Mucosa of stomach (tissue), 1 donor: ENCODE measurements at regions not wholly inside any gene's neighbourhood (a gene's known extent, or its start where the extent isn't known, plus 50 kb on each side); places are given as distances from the start of the nearest gene placed in this dataset.
"Not testable (repeated sequence)": the region's sequence is repeated elsewhere in the genome, so short reads cannot be mapped to it uniquely, and the experiment has no call there.

ENCODE experiments used
- H3K27me3 ChIP-seq: one replicate; pipeline ENCODE4 v1.7.0; 2013; ENCODE audit warnings: mild to moderate bottlenecking, low read length; ENCODE audit not compliant: control insufficient read depth, insufficient read depth
- H3K36me3 ChIP-seq: one replicate; pipeline ENCODE4 v1.7.0; 2013; ENCODE audit warnings: low read length; ENCODE audit not compliant: control insufficient read depth, insufficient read depth
- H3K4me1 ChIP-seq: one replicate; pipeline ENCODE4 v1.7.0; 2013; ENCODE audit warnings: mild to moderate bottlenecking, low read length; ENCODE audit not compliant: control insufficient read depth, insufficient read depth
- H3K4me3 ChIP-seq: one replicate; pipeline ENCODE4 v1.7.0; 2013; ENCODE audit warnings: low read length
- H3K9ac ChIP-seq: one replicate; pipeline ENCODE4 v1.7.0; 2013; ENCODE audit warnings: mild to moderate bottlenecking, low read length, moderate library complexity
- H3K9me3 ChIP-seq: one replicate; pipeline ENCODE4 v1.7.0; 2013; ENCODE audit warnings: mild to moderate bottlenecking, low read length, moderate library complexity; ENCODE audit not compliant: control insufficient read depth
- donor health status: Pancreatic carcinoma.

DNA sequence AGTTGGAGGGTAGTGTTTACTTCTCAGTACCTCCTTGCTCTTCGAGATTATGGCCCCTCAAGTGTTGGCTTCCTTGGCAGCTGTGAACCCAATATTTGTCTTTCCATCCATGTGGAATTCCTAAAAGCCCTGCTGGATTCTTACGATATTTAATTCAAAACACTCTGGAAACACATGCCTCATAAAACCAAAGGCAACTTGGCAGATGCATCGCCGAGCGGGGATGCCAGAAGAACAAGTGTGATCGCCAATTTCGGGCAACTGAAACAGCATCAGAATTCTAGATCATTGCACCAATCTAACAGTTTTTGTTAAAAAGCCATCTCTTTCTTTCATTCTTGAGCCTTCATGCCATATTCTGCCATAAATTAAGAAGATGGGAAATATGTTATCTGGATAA lies 934.4 kb downstream of the AACS start:
- H3K36me3 ChIP-seq, result no peaks in the 10 kb centered on the region
- H3K9ac ChIP-seq, result no peak overlapping the region
- no peaks in the 10 kb centered on the region for H3K9me3 ChIP-seq
- H3K4me1 ChIP-seq, result no peaks in the 10 kb centered on the region
- no peak overlapping the region for H3K4me3 ChIP-seq
- no peaks in the 10 kb centered on the region for H3K27me3 ChIP-seq

- Histone ChIP-seq H3K4me1 (no peaks in the 10 kb centered on the region), H3K9me3 (no peaks in the 10 kb centered on the region), H3K9ac (no peak overlapping the region)
These were observed 954.1 kb downstream of the AACS start for GRCh38 chr12:126019385-126019784.

DNA sequence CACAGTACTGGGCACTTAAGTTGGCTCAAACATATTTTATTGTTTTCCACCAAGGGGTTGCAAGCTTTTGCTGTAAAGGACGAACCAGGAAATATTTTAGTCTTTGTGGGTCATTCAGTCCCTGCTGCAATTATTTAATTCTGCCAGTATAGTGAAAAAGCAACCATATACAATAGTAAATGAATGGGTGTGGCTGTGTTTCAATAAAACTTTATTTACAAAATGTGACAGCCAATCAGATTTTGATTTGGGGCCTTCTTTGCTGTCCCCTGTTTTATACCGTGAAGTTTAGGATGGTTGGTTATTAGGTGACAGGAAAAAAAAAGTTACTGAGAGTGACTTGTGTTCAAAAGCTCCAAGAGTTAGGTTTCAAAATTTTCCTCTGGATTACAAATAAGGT lies 956.4 kb downstream of the AACS start:
- no peaks in the 10 kb centered on the region for H3K36me3 ChIP-seq
- H3K9me3 ChIP-seq, result no peaks in the 10 kb centered on the region
- H3K4me1 ChIP-seq, result no peaks in the 10 kb centered on the region
- H3K4me3 ChIP-seq, result no peak overlapping the region
- H3K9ac ChIP-seq, result no peak overlapping the region
- H3K27me3 ChIP-seq, result no peaks in the 10 kb centered on the region

More at GRCh38 chr12:126019385-126019784, 954.1 kb downstream of the AACS start:
- no peaks in the 10 kb centered on the region for H3K36me3 ChIP-seq
- no peaks in the 10 kb centered on the region for H3K27me3 ChIP-seq
- no peak overlapping the region for H3K4me3 ChIP-seq

DNA sequence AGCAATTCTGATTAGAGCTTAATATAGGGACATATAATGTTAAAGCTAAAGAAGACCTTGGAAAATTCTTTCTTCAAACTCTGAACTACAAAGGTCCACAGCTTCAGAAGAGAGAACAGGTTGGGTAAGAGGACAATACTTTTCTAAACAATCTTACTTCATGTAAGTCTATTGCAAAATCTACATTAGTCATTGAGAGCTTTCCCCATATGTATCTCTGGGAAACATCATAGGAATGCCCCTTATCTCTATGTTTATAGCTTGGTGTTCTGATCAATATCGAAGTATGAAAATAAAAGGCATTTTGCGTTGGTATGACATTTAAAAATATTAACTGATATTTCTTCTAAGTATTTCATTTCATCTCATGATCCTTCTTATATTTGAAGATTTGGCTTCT lies 962.6 kb downstream of the AACS start:
- Histone ChIP-seq H3K36me3 (no peaks in the 10 kb centered on the region), H3K9ac (no peak overlapping the region), H3K4me1 (peaks cover 4% of the 10 kb centered on the region), H3K9me3 (no peaks in the 10 kb centered on the region), H3K27me3 (no peaks in the 10 kb centered on the region), H3K4me3 (no peak overlapping the region)

GRCh38 chr12:126030573-126030972 lies 965.3 kb downstream of the AACS start:
- H3K4me1 ChIP-seq, result peaks cover 4% of the 10 kb centered on the region
- no peaks in the 10 kb centered on the region for H3K9me3 ChIP-seq
- no peak overlapping the region for H3K4me3 ChIP-seq
- no peaks in the 10 kb centered on the region for H3K27me3 ChIP-seq
- H3K9ac ChIP-seq, result no peak overlapping the region
- H3K36me3 ChIP-seq, result no peaks in the 10 kb centered on the region

- Histone ChIP-seq H3K36me3 (no peaks in the 10 kb centered on the region), H3K27me3 (no peaks in the 10 kb centered on the region), H3K4me1 (peaks cover 4% of the 10 kb centered on the region), H3K9ac (no peak overlapping the region), H3K4me3 (no peak overlapping the region), H3K9me3 (no peaks in the 10 kb centered on the region)
These were observed 968.5 kb downstream of the AACS start for GRCh38 chr12:126033751-126034150.

DNA sequence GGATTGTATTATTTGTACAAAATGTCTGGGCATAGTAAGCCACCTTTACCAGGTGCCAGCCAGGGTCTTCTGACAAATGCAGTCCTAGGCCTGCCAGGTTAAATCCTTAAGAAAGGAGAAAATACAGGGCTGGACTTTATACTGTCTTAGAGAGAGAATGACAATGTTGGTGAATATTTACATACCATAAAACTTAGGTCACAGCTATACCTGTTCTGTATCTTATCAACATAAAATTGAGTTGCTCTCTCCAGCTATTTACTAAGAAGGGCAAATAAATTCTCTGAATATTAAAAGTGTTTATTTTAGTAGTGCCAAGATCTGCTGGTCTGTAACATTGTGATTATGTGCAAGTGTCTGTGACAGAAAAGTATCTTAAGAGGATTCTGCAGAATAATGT lies 971.1 kb downstream of the AACS start:
- Histone ChIP-seq H3K9me3 (no peaks in the 10 kb centered on the region), H3K4me1 (no peaks in the 10 kb centered on the region), H3K36me3 (no peaks in the 10 kb centered on the region), H3K9ac (no peak overlapping the region), H3K27me3 (no peaks in the 10 kb centered on the region), H3K4me3 (no peak overlapping the region)

- no peak overlapping the region for H3K9ac ChIP-seq
- no peaks in the 10 kb centered on the region for H3K9me3 ChIP-seq
- no peaks in the 10 kb centered on the region for H3K27me3 ChIP-seq
- no peaks in the 10 kb centered on the region for H3K36me3 ChIP-seq
- no peaks in the 10 kb centered on the region for H3K4me1 ChIP-seq
- H3K4me3 ChIP-seq, result no peak overlapping the region
These were observed 973.2 kb downstream of the AACS start for GRCh38 chr12:126038434-126038833.

DNA sequence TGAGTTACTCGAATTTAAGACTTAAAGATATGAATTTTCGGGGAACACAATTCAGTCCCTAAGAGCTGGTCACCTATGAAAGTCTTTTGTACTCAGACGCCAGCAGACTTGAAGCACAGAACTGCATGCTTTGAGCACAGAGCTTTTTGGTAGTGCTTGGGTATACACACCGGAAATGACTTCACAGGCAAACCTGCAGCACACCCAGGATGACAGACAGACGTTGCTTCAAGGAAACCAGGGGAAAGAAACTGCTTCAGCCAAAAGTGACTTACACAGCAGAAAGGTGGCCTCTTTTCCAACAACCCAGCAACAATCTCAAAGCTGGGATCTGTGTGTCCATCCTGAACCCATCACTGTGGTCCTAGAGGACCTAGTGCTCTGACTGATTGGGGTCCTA lies 975.1 kb downstream of the AACS start:
- H3K9ac ChIP-seq, result no peak overlapping the region
- H3K4me3 ChIP-seq, result no peak overlapping the region
- H3K9me3 ChIP-seq, result no peaks in the 10 kb centered on the region
- H3K36me3 ChIP-seq, result no peaks in the 10 kb centered on the region
- no peaks in the 10 kb centered on the region for H3K4me1 ChIP-seq
- H3K27me3 ChIP-seq, result no peaks in the 10 kb centered on the region

DNA sequence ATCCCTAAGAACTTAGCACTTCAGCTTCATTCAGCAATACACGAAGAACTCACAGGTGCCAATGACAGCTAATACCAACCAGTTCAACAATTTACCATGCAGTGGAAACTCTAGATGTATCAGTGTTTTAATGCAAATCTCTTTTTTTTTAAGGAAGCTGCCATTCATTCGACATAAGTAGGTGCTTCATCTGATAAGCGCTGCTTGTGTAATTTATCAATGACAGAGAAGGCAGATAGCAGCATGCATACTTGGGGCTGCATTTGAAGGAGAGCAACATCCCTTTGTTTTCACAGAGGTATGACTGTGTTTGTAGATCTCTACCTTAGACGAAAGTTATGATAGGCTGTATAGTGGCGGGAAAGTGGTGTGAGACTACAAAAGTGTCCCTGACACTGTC lies 977.1 kb downstream of the AACS start:
- no peak overlapping the region for H3K4me3 ChIP-seq
- no peaks in the 10 kb centered on the region for H3K9me3 ChIP-seq
- H3K4me1 ChIP-seq, result no peaks in the 10 kb centered on the region
- no peaks in the 10 kb centered on the region for H3K36me3 ChIP-seq
- no peak overlapping the region for H3K9ac ChIP-seq
- H3K27me3 ChIP-seq, result no peaks in the 10 kb centered on the region

DNA sequence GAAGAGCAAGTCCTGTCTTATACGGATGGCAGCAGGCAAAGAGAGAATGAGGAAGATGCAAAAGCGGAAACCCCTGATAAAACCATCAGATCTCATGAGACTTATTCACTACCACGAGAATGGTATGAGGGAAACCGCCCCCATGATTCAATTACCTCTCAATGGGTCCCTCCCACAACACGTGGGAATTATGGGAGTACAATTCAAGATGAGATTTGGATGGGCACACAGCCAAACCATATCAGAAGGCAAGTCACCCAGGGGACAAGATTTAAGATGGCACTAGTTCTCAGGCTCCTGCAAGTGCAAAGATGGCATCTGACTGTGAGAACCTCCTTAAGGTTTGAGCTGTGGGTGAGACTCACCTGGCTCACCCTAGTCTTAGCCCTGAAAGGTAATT lies 984.3 kb downstream of the AACS start:
- H3K9me3 ChIP-seq, H3K36me3 ChIP-seq, H3K27me3 ChIP-seq, H3K4me3 ChIP-seq, H3K4me1 ChIP-seq, H3K9ac ChIP-seq: not testable (repeated sequence)

DNA sequence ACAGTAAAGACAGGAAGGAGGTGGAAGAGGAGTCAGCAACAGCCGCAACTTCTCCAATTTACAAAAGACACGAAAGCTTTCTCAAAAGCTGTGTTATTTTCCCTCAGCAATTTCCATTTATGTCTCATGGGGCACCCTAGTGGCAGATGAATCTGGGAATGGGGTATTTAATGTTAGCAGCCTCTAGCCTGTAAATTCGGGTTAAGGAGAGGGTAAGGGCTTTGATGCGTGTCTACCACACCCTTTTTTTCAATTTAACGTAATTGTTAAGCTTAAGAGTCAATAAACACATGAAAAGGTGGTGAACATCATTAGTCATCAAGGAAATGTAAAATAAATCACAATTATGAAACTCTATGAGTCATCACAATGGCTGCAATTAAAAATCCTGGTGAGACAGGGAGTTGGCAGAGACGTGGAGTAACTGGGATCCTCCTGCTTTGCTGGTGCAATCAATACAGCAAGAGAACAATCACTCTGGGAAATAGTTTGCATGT lies 986.4 kb downstream of the AACS start:
- no peaks in the 10 kb centered on the region for H3K27me3 ChIP-seq
- H3K4me1 ChIP-seq, result no peaks in the 10 kb centered on the region
- no peak overlapping the region for H3K4me3 ChIP-seq
- no peak overlapping the region for H3K9ac ChIP-seq
- H3K36me3 ChIP-seq, result no peaks in the 10 kb centered on the region
- H3K9me3 ChIP-seq, result no peaks in the 10 kb centered on the region

- H3K4me1 ChIP-seq, result no peaks in the 10 kb centered on the region
- H3K9ac ChIP-seq, result no peak overlapping the region
- no peak overlapping the region for H3K4me3 ChIP-seq
- no peaks in the 10 kb centered on the region for H3K27me3 ChIP-seq
- no peaks in the 10 kb centered on the region for H3K36me3 ChIP-seq
- no peaks in the 10 kb centered on the region for H3K9me3 ChIP-seq
These were observed 990.3 kb downstream of the AACS start for GRCh38 chr12:126055521-126055920.
